Raji (cell line): ENCODE measurements at regions not wholly inside any gene's neighbourhood (a gene's known extent, or its start where the extent isn't known, plus 50 kb on each side); places are given as distances from the start of the nearest gene placed in this dataset.

ENCODE experiments used
- POLR2A ChIP-seq: IDR thresholded peaks from 2 replicates; pipeline ENCODE4 v1.6.1; 2011; ENCODE audit warnings: low read depth, low read length, control low read depth; ENCODE audit not compliant: insufficient read depth

DNA sequence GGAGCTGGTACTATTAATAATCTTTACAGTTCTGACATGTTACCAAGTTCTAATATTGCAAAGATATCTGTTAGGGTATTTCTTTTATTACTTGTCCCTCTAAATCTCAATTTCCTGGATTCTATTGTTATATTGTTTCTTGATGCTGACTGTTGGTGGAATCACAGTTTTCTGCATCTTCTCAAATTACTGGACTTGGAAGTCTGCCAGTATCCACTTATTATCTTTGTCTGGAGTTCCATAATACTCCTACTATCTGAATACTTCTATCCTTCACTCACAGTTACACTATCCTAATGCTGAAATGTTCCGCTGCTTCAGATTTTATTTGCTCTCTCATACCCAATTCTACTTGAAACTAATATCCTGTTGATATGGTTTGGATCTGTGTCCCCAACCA is 1985.7 kb upstream of the PRR20A start:
- no peak for TF ChIP-seq POLR2A

DNA sequence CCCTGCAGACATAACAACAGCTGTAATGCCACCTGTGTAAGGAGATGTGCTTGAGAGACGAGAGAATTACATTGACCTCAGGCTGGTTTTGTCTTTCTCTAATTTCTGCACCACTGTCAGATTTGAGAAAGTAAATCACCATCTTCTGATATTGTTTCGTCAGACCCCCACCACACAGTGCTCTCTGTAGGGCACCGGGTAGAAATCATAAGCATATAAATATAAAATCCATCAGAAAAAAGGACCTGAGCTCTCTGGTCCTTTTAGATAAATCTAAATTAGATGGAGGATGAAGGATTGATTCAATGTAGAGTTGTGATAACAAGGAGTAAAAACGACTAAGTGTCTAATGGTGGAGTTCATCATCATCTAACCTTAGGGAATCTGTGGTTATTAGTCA is 1981.0 kb upstream of the PRR20A start:
- no peak for TF ChIP-seq POLR2A

GRCh38 chr13:55160867-55161266 is 1979.9 kb upstream of the PRR20A start:
- no peak for TF ChIP-seq POLR2A

GRCh38 chr13:55190996-55191395 is 1949.7 kb upstream of the PRR20A start:
- no peak for TF ChIP-seq POLR2A

DNA sequence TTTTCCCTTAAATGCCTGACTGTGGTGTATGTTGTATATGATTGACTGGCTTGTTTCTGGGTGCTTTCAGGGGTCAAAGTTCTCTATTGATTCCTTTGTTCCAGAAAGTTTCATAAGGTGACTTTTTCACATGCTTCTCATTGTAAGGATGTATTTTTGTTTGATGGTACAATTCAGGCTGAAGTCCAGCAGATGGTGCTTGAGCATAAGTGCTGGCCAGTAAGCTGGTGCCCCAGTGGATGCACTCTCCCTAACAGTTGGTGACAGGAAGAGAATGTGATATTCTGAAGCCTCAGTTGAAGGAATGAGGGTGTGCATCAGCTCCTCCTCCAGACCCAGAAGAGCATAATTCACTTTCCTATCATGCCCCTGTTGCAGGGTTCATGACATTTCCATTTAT is 1941.6 kb upstream of the PRR20A start:
- no peak for TF ChIP-seq POLR2A

GRCh38 chr13:55214841-55215345 is 1925.8 kb upstream of the PRR20A start:
- no peak for TF ChIP-seq POLR2A

DNA sequence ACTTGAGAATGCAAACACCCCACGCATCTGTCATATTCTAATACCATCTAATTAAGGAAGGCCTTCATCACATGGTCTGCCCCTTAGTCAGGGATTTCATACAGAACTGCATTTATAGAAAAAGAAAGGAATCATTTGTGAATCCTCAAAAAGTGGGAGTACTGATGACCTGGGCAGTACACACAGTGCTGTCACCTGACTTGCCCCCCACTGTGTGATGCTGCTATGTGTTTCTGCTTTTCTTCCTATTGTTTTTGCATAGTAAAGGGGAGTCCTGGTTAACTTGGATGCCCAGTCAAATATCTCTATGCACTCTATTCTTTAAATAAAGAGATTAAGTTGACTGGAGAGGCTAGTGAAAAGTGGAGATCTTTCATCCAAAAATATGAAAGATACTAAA is 1921.2 kb upstream of the PRR20A start:
- TF ChIP-seq POLR2A, result no peak

GRCh38 chr13:55229906-55230569 is 1910.7 kb upstream of the PRR20A start:
- TF ChIP-seq POLR2A, result no peak

GRCh38 chr13:55230570-55230908 is 1910.2 kb upstream of the PRR20A start:
- no peak for TF ChIP-seq POLR2A

- no peak for TF ChIP-seq POLR2A
Measured at GRCh38 chr13:55234311-55234710, 1906.4 kb upstream of the PRR20A start.

DNA sequence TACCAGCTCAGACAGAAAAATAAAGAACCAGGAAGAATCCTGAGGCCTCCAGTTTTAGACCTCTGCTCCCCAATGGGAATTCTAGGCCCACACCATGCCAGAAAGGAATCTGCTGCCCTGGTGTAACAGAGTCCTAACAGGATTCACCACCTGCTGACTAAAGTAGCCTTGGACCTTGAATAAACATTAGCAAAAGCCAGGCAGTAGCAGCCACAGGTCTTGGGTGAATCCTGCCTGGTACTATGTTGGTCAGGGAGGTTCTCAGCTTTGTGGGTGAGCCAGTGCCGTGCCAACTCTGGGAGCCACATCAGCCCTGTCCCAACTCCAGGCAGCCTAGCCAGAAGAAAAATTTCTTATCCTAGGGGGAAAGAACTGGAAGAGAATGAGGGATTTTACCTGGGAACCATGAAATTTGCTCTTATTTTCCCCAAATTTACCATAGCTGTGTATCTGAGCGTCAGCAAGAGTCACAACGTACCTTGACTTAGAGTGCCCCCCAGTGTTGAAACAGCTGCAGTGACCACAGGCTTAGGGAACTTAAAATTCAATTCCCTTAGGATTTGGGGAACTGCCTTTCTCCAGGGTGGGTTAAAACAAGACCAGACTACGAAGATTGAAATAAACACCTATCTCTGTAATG is 1895.6 kb upstream of the PRR20A start:
- TF ChIP-seq POLR2A, result no peak

GRCh38 chr13:55255236-55255635 is 1885.5 kb upstream of the PRR20A start:
- no peak for TF ChIP-seq POLR2A

GRCh38 chr13:55263045-55263444 is 1877.7 kb upstream of the PRR20A start:
- TF ChIP-seq POLR2A, result no peak

GRCh38 chr13:55266644-55267043 is 1874.1 kb upstream of the PRR20A start:
- no peak for TF ChIP-seq POLR2A

GRCh38 chr13:55298201-55298600 is 1842.5 kb upstream of the PRR20A start:
- no peak for TF ChIP-seq POLR2A

DNA sequence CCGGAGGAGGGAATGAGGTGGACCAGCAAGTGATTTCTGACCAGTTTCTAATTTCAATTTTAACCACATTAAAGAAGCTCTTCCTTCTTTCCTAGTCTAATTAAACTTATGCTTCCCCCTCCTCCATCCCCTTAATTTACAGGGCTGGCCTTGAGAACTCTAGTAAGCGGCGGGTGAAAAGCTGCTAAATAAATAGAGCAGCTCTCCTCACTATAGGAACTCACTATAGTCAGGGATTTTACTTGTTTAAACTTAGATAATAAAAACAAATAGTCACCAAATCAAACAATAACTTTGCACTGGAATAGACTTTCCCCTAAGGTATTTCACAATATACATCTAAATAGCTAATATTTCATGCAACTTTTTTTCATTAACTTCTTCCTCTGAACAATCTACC is 1838.2 kb upstream of the PRR20A start:
- no peak for TF ChIP-seq POLR2A

- no peak for TF ChIP-seq POLR2A
Measured at GRCh38 chr13:55307909-55308308, 1832.8 kb upstream of the PRR20A start.

DNA sequence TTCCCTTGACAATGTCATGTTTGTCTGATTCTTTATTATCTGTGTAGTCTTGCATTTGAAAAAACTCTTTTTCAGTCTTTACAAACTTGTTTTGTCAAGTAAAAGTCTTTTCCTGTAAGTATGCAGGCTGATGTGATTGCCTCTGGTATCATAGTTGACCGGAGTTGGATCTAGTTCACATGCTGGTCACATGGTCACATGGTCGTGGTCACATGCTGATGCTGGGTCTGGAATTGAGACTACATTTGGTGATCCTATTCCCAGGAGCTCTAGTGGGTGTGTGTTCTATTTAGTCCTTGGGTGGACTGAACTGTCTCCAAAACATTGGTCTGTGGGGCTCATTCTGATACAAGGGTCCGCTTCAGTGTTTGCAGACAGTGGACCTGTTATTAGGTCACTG is 1798.8 kb upstream of the PRR20A start:
- no peak for TF ChIP-seq POLR2A

DNA sequence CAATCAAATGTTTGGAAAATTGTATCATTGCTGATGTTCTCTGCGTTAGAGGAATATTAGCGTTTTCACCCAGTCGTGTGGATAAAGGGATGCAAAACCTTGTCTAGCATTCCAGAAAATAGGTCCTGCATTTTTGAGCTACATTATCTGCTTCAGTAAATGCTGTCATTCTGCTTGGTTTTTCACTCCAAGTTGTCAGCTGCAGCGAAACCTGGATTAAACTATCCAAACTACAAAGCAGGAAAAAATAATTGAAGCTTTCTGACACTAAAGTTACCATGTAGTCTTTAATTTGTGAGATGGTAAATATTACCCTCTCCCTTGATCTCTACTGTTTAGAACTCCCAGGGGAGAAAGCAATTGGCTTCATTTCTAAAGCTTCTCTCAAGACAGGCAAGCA is 1795.5 kb upstream of the PRR20A start:
- TF ChIP-seq POLR2A, result no peak
